B cell (primary cell): ENCODE measurements at regions not wholly inside any gene's neighbourhood (a gene's known extent, or its start where the extent isn't known, plus 50 kb on each side); places are given as distances from the start of the nearest gene placed in this dataset.

Source experiments
- ATAC-seq: fragments of 200-7000 bp; cut with Tn5 transposase; one replicate; pipeline ENCODE4 v1.10.0; 2021; ENCODE audit warnings: low read depth, mild to moderate bottlenecking, moderate number of reproducible peaks, moderate library complexity
- CTCF ChIA-PET: fragments of 350-600 bp; sonication (Branson Sonifier 250); formaldehyde crosslinking; loops from one replicate; lab custom pipeline; 2021; ENCODE audit warnings: antibody characterized with exemption, inconsistent platforms; lab: Charles Lee
- POLR2A ChIA-PET: fragments of 350-600 bp; sonication (Branson Sonifier 250); formaldehyde crosslinking; loops from one replicate; lab custom pipeline; 2021; ENCODE audit warnings: antibody characterized with exemption; lab: Charles Lee
- DNase-seq: peaks from one replicate; pipeline ENCODE4 v3.0.0; 2013
- H2AFZ ChIP-seq: 2 replicates; pipeline ENCODE4 v1.6.1; 2012; ENCODE audit warnings: mild to moderate bottlenecking, low read depth, low read length; ENCODE audit not compliant: insufficient read depth, poor library complexity, severe bottlenecking
- H3K27ac ChIP-seq, 2 donors: 1 replicate in 1 of 2; 2 replicates in 1 of 2; pipeline ENCODE4 v1.5.1; 2012 to 2013; ENCODE audit warnings: low read length in 2 of 2, mild to moderate bottlenecking in 2 of 2, moderate library complexity in 1 of 2
- H3K27me3 ChIP-seq, 4 experiments: fragments of 200-600 bp in 1 of 4; sonication (generic) in 1 of 4; replicated peaks in 1 of 4; 1 replicate in 2 of 4; 2 replicates in 2 of 4; pipeline versions ENCODE4 v1.6.1 to v1.7.0; 2013 to 2016; ENCODE audit warnings: low read length in 3 of 4, mild to moderate bottlenecking in 2 of 4, mixed read lengths in 1 of 4, moderate library complexity in 1 of 4; ENCODE audit not compliant: insufficient read depth in 4 of 4, control insufficient read depth in 3 of 4; ENCODE audit errors: control extremely low read depth in 1 of 4
- H3K36me3 ChIP-seq, 2 experiments: replicated peaks in 1 of 2; 1 replicate in 1 of 2; 2 replicates in 1 of 2; pipeline versions ENCODE4 v1.6.1 to v1.7.1; 2013; ENCODE audit warnings: low read length in 1 of 2; ENCODE audit not compliant: insufficient read depth in 2 of 2, control insufficient read depth in 1 of 2; ENCODE audit errors: control extremely low read depth in 1 of 2, extremely low read depth in 1 of 2
- H3K4me1 ChIP-seq, 2 donors: fragments of 200-600 bp in 1 of 2; sonication (generic) in 1 of 2; 1 replicate in 1 of 2; 2 replicates in 1 of 2; pipeline versions ENCODE4 v1.5.1 to v1.6.1; 2013 to 2017; ENCODE audit warnings: low read length in 2 of 2; ENCODE audit not compliant: control insufficient read depth in 2 of 2, insufficient read depth in 2 of 2
- H3K4me2 ChIP-seq: replicated peaks from 2 replicates; pipeline ENCODE3; 2012; ENCODE audit warnings: mild to moderate bottlenecking, low read depth, low read length; ENCODE audit not compliant: poor library complexity, severe bottlenecking
- H3K4me3 ChIP-seq, 5 experiments: fragments of 200-600 bp in 1 of 5; sonication (generic) in 1 of 5; 1 replicate in 3 of 5; 2 replicates in 2 of 5; pipeline versions ENCODE4 v1.5.1 to v1.7.0; 2011 to 2016; ENCODE audit warnings: low read length in 4 of 5, mild to moderate bottlenecking in 4 of 5, low read depth in 2 of 5, control low read depth in 1 of 5, moderate library complexity in 1 of 5; ENCODE audit not compliant: insufficient read depth in 1 of 5; ENCODE audit errors: control extremely low read depth in 1 of 5, extremely low read depth in 1 of 5
- H3K79me2 ChIP-seq: fragments of 200-600 bp; sonication (generic); one replicate; pipeline ENCODE4 v1.6.0; 2016; ENCODE audit warnings: low read length; ENCODE audit not compliant: control insufficient read depth, insufficient read depth
- H3K9ac ChIP-seq: fragments of 200-600 bp; sonication (generic); 2 replicates; pipeline ENCODE4 v1.6.1; 2017; ENCODE audit warnings: mild to moderate bottlenecking, low read length, moderate library complexity
- H3K9me3 ChIP-seq, 3 donors: one replicate each; pipeline versions ENCODE4 v1.6.1 to v1.7.1; 2013; ENCODE audit warnings: low read length in 2 of 3; ENCODE audit not compliant: control insufficient read depth in 2 of 3, insufficient read depth in 1 of 3; ENCODE audit errors: control extremely low read depth in 1 of 3
- H4K20me1 ChIP-seq: 2 replicates; pipeline ENCODE4 v1.6.0; 2012; ENCODE audit warnings: mild to moderate bottlenecking, low read length; ENCODE audit not compliant: insufficient read depth, control insufficient read depth, poor library complexity, severe bottlenecking
- H3K27ac Mint-ChIP-seq: one replicate; pipeline ENCODE4 v1.8.0; 2021; ENCODE audit warnings: mixed read lengths
- H3K27me3 Mint-ChIP-seq: one replicate; pipeline ENCODE4 v1.8.0; 2021; ENCODE audit warnings: mixed read lengths
- H3K4me1 Mint-ChIP-seq: one replicate; pipeline ENCODE4 v1.8.0; 2021; ENCODE audit warnings: mixed read lengths
- H3K4me3 Mint-ChIP-seq: one replicate; pipeline ENCODE4 v1.8.0; 2021; ENCODE audit warnings: mixed read lengths
- H3K9me3 Mint-ChIP-seq: one replicate; pipeline ENCODE4 v1.8.0; 2022; ENCODE audit warnings: mixed read lengths; ENCODE audit not compliant: insufficient read depth
- CTCF ChIP-seq: fragments of 200-600 bp; IDR thresholded peaks from one replicate; pipeline ENCODE4 v1.8.0; 2022; ENCODE audit warnings: antibody characterized with exemption, mild to moderate bottlenecking
- EZH2 ChIP-seq: IDR thresholded peaks from 2 replicates; pipeline ENCODE4 v1.6.1; 2012; ENCODE audit warnings: borderline replicate concordance, low read depth, mild to moderate bottlenecking, moderate library complexity, low read length; ENCODE audit not compliant: insufficient read depth, poor library complexity, severe bottlenecking
- WGBS: methylation state at CpG from one replicate; pipeline ENCODE4 v1.1.5; 2013; ENCODE audit warnings: missing lambda C conversion rate; ENCODE audit not compliant: insufficient coverage; 5-methylcytosine and 5-hydroxymethylcytosine counted together
- intact Hi-C: fragments of 100-400 bp; cut with micrococcal nuclease; formaldehyde crosslinking; loops from one replicate; pipeline ENCODE4 v1.10.0; 2022

DNA sequence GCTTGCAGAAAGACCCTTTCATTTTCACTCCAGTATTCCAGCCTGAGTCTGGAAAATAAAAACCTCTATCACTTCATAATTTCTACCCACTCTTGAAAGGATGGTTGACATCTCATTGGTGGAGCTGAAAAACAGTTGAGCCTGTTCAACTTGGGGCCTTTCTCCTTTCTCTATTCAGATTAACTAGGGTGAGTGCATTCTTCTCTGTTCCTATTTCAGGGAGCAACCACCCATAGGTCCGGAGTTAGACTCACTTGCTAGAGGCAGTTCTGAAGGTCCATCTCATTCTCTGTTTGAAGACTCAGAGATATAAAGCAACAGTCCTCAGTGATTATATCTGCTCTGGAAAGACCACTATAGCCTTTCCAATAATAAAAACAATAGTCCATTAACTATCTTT, 167.9 kb upstream of the SPOPL start:
- no peaks in the 10 kb centered on the region for H3K9me3 Mint-ChIP-seq
- CTCF ChIA-PET = no interaction called here
- no peak overlapping the region for H3K27ac ChIP-seq
- H3K4me1 ChIP-seq = no peaks in the 10 kb centered on the region
- no peaks in the 10 kb centered on the region for H3K27me3 ChIP-seq
- TF ChIP-seq CTCF (no peak), EZH2 (no peak)
- H3K4me2 ChIP-seq = no peak overlapping the region
- no peak overlapping the region for H3K4me3 Mint-ChIP-seq
- WGBS = 80% methylated on average over 1 of the region's 1 CpG
- no peak overlapping the region for H3K27ac Mint-ChIP-seq
- no peaks in the 10 kb centered on the region for H3K9me3 ChIP-seq
- no peaks in the 10 kb centered on the region for H3K79me2 ChIP-seq
- intact Hi-C loops = no loop called here
- ATAC-seq = no peak
- no peak overlapping the region for H3K9ac ChIP-seq
- H3K27me3 Mint-ChIP-seq = no peaks in the 10 kb centered on the region
- POLR2A ChIA-PET = no interaction called here
- no peak overlapping the region for H3K4me3 ChIP-seq
- H4K20me1 ChIP-seq = no peaks in the 10 kb centered on the region
- H3K36me3 ChIP-seq = no peaks in the 10 kb centered on the region
- no peak overlapping the region for H2AFZ ChIP-seq
- no peak for DNase-seq
- no peaks in the 10 kb centered on the region for H3K4me1 Mint-ChIP-seq

- no peak for TF ChIP-seq CTCF
- no peak for TF ChIP-seq EZH2
- no peak overlapping the region for H3K27ac Mint-ChIP-seq
- intact Hi-C loops = no loop called here
Measured at GRCh38 chr2:138334323-138334722, 167.2 kb upstream of the SPOPL start.

More at GRCh38 chr2:138334323-138334722, 167.2 kb upstream of the SPOPL start:
- Mint-ChIP-seq H3K27me3 (no peaks in the 10 kb centered on the region), H3K4me3 (no peak overlapping the region), H3K4me1 (no peaks in the 10 kb centered on the region), H3K9me3 (no peaks in the 10 kb centered on the region)
- Histone ChIP-seq H3K79me2 (no peaks in the 10 kb centered on the region), H3K27me3 (no peaks in the 10 kb centered on the region), H3K9ac (no peak overlapping the region), H3K27ac (no peak overlapping the region), H3K4me2 (no peak overlapping the region), H2AFZ (no peak overlapping the region), H3K4me3 (no peak overlapping the region), H3K9me3 (no peaks in the 10 kb centered on the region), H4K20me1 (no peaks in the 10 kb centered on the region), H3K4me1 (no peaks in the 10 kb centered on the region), H3K36me3 (no peaks in the 10 kb centered on the region)
- ATAC-seq (no peak), DNase-seq (no peak)
- CTCF ChIA-PET = no interaction called here
- WGBS = 89% methylated on average over 1 of the region's 3 CpGs
- POLR2A ChIA-PET = no interaction called here
